Activated CD4-positive, alpha-beta T cell treated with anti-CD3 and anti-CD28 coated beads for 4 hours (primary cell): ENCODE measurements at regions not wholly inside any gene's neighbourhood (a gene's known extent, or its start where the extent isn't known, plus 50 kb on each side); places are given as distances from the start of the nearest gene placed in this dataset.
"Not testable (repeated sequence)": the region's sequence is repeated elsewhere in the genome, so short reads cannot be mapped to it uniquely, and the experiment has no call there.

Experiments used
- DNase-seq, 2 donors: peaks; one replicate each; pipeline ENCODE4 v3.0.0-alpha.2; 2020

DNA sequence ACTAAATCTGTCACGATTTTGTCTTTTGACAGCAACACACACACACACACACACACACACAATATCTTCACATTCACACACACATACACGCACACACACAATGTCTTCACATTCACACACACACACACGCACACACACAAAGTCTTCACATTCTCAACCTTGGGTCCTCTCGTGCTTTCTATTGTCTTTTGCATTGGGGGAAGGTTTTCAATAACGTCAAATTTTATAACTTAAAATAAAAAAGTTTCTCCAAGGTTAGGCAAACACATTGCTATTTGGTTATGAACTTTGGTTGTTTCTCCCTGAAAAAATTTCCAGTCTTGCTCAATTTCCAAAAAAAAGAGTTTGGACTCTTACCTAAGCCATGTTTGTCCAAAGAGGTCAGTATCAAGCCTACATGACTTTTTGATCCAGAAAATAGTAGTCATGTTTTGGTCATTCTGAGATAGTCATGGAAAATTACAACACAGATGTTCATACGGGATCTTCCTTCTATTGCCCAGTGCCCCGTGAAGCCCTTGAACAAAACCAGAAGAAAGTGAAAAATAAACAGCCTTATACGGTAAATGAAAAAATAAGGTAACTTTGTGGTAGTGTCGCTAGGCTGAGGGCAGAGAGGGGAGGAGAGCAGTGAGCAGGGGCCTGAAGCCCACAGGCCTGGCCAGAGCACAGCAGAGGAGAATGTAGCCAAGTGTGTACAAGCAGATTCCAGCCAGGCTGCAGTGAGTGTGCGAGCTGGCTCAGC, 542.8 kb upstream of the ID2 start:
- no peak for DNase-seq

GRCh38 chr2:8139668-8140200, 542.1 kb upstream of the ID2 start:
- DNase-seq: no peak

- no peak for DNase-seq
Observed at GRCh38 chr2:8141079-8141707, 540.7 kb upstream of the ID2 start.

GRCh38 chr2:8141780-8142179, 540.1 kb upstream of the ID2 start:
- DNase-seq: no peak

GRCh38 chr2:8142461-8142860, 539.4 kb upstream of the ID2 start:
- no peak for DNase-seq

GRCh38 chr2:8144131-8144631, 537.7 kb upstream of the ID2 start:
- DNase-seq: no peak

DNA sequence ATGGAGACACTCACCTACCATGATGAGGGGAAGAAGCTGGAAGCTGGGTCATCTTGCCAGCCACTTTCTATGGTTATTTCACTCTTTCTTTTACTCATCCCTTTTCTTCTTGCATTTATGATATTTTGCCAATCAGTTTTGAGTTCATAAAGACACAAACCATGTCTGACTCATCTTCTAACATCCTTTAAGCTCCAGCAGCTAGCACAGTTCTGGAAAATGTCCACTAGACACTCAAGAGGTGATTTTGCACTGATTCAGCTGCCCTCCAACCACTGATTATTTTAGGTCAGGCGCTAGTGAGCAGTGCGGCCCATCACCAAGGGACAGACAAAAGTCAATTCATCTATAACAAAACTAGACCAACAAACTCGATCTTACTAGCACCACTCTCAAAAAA, 537.1 kb upstream of the ID2 start:
- DNase-seq: no peak

DNA sequence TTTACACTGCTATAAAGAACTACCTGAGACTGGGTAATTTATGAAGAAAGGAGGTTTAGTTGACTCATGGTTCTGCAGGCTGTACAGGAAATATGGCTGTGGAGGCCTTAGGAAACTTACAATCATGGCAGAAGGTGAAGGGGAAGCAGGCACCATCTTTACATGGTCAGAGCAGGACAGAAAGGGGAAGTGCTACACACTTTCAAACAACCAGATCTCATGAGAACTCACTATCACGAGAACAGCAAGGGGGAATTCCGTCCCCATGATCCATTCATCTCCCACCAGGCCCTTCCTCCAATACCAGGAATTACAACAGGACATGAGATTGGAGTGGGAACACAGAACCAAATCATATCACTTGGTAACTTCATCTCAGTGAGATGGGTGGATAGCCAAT, 536.5 kb upstream of the ID2 start:
- not testable (repeated sequence) for DNase-seq

- DNase-seq: no peak
Observed at GRCh38 chr2:8146132-8147005, 535.5 kb upstream of the ID2 start.

DNA sequence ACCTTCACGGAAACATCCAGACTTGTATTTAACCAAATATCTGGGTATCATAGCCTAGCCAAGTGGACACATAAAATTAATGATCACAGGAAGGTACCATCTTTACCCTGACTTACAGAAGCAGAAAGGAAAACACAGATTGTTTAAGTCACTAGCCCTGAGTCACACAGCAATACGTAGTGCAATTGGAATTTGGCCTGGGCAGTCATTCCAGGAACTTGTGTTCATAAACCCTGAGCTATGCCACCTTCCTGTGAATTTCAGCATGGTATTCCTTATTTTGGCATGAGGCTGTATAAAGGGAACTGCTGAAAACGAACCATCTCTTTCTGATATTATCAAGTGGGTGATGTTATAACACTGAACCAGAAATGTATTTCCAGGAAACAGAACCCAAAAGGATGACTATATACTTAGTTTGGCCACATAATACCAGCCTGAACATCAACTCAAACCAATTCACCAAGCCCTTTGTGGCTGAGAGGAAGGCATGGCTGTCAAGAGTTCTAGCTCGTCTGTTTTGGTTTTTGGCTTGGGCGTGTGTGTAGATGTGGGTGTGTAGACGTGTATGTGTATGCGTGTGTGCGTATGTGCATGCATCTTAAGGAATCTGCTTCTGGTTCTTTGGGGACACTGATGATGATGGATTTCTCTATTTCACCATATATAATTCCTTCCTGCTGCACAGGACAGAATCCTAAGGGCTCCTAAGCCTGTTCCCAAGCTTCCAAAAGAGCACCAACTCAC, 533.4 kb upstream of the ID2 start:
- no peak for DNase-seq

- no peak for DNase-seq
Observed at GRCh38 chr2:8149007-8149405, 532.9 kb upstream of the ID2 start.

- DNase-seq: no peak
Observed at GRCh38 chr2:8149985-8150539, 531.8 kb upstream of the ID2 start.

GRCh38 chr2:8151888-8152287, 530.0 kb upstream of the ID2 start:
- DNase-seq: no peak

- DNase-seq: no peak
Observed at GRCh38 chr2:8152392-8153257, 529.2 kb upstream of the ID2 start.

DNA sequence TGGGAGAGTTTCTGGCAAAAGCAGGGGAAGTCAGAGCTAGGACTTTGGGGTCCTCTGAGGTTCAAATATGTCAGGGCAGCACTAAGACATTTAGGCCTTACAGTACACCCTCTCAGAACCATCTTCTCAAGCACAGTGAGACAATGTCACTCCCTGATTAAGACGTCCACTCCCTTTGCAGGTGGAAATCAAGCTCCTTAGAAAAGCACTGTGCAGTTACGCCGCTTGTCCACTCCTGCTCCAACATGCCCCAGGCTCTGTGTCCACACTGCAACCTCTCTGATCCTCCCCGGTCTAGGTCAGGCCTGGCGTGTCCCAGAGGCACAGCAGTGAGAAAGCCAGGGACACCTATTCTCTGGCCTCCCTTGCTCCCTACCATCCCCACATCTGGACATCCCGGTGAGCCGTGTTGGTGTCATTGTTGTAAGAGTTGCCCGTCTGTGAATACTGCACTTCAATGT, 528.6 kb upstream of the ID2 start:
- no peak for DNase-seq

DNA sequence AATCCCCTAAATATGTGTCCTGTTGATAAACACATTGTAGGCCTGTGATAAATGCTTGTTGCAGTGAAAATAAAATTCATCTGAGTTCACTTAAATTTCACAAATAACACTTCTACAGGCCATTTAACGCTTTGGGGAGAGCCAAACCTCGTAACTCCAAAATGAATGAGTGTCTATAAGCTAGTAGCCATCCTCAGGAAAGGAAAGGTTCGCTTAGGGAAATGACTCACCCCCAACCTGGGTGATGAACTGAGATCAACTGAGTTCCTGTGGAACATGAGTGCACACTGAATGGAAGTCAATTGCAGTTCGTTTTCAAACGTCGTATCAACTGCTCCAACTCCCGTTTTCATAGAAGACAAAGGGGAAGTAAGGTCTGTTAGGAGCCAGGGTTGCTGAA, 527.6 kb upstream of the ID2 start:
- no peak for DNase-seq

DNA sequence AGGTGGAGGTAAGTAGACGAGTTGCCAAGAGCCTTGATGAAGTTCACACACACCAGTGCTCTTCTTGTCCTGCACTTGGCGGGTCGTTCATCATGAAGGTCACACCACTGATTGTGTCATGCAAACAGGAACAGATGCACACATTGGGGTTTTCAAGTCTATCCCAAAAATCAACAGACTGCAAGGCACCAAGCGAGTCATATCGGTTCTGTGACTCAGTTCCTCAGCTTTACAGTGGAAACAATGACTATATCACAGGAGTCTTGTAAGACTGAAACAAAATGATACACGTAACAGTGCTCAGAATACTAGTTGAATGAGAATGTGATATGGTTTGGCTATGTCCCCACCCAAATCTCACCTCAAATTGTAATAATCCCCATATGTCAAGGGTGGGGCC, 526.9 kb upstream of the ID2 start:
- no peak for DNase-seq

DNA sequence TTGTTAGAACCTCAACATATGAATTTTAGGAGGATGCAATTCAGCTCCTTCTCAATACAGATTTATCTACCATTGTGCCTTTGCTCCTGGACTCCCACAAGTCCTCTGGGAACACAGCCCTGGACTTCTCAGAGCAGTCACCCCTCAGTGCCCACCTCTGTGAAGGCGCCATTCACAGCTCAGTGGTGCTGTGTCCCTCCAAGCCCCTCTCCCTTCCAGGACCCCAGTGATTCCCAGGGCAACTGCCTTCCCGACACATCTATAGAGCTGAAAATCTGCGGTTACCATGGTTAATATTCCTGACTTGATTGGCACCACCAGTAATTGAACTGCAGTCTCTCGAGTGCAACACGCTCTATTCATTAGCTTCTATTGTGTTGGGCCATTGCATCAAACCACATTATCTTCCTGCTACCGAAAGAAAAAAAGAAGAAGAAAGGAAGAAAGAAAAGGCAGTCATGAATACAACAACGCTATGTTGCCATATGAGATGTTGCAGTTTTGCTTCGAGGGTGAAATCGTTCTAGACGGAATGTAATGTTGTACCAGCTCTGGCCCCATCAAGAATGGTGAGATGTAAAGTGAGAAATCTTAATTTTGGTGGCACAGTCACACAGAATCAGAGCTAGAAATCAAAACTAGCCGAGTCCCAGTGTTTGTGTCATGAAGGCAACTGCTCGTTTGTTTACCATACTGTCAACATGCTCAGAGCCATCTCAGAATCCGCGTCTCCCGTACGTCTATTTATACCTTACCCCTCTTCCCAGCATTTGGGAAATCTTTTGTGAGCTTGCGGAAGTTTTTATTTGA, 524.0 kb upstream of the ID2 start:
- no peak for DNase-seq

- DNase-seq: no peak
Observed at GRCh38 chr2:8158711-8159110, 523.1 kb upstream of the ID2 start.
